GM12878 (cell line): ENCODE measurements at regions not wholly inside any gene's neighbourhood (a gene's known extent, or its start where the extent isn't known, plus 50 kb on each side); places are given as distances from the start of the nearest gene placed in this dataset.

Experiments used
- ATAC-seq: fragments of 200-7000 bp; cut with Tn5 transposase; 3 replicates; pipeline ENCODE4 v1.9.1; 2020; ENCODE audit warnings: mild to moderate bottlenecking, moderate library complexity
- BruUV-seq: library from RNA; stranded (reverse); fragments of 400-500 nt; replicated peaks from 2 replicates; lab custom pipeline; 2021; lab: Mats Ljungman, UMichigan
- CTCF ChIA-PET: fragments of 300-600 bp; sonication (Branson Sonifier 250); formaldehyde crosslinking; extraction: SDS; loops from one replicate; lab custom pipeline; 2021; ENCODE audit warnings: inconsistent platforms; lab: Yijun Ruan, JAX
- POLR2A ChIA-PET: fragments of 350-600 bp; formaldehyde crosslinking; extraction: SDS; loops from one replicate; lab custom pipeline; 2021; ENCODE audit warnings: inconsistent platforms; lab: Charles Lee
- RAD21 ChIA-PET: fragments of 300-600 bp; sonication (Branson Sonifier 250); formaldehyde crosslinking; loops from one replicate; lab custom pipeline; 2023; ENCODE audit warnings: antibody characterized with exemption; ENCODE audit not compliant: unreplicated experiment; lab: Charles Lee
- SMC1A ChIA-PET: fragments of 300-600 bp; sonication (Branson Sonifier 250); formaldehyde crosslinking; loops from one replicate; lab custom pipeline; 2023; ENCODE audit not compliant: unreplicated experiment, uncharacterized antibody; lab: Charles Lee
- DNase-seq: peaks from one replicate; pipeline ENCODE4 v3.0.0-alpha.2; 2011; ENCODE audit warnings: low read depth, low spot score
- FAIRE-seq: peaks from 3 replicates; lab custom pipeline; 2011; peaks lifted over from hg19 to GRCh38; lab: Jason Lieb, UNC
- H2AFZ ChIP-seq: 2 replicates; pipeline ENCODE4 v1.6.0; 2011; ENCODE audit warnings: low read depth, low read length, control low read depth; ENCODE audit not compliant: control insufficient read depth
- H3K27ac ChIP-seq: 2 replicates; pipeline ENCODE4 v1.5.1; 2011; ENCODE audit warnings: control low read depth; ENCODE audit not compliant: control insufficient read depth, insufficient read depth
- H3K27me3 ChIP-seq, 2 experiments: replicated peaks in 1 of 2; 2 replicates each; pipeline versions ENCODE4 v1.6.0 to v1.6.1; 2011; ENCODE audit warnings: low read length in 1 of 2; ENCODE audit not compliant: control insufficient read depth in 2 of 2, insufficient read depth in 2 of 2
- H3K36me3 ChIP-seq, 2 experiments: 2 replicates each; pipeline ENCODE4 v1.5.1; 2011; ENCODE audit warnings: low read length in 1 of 2; ENCODE audit not compliant: control insufficient read depth in 2 of 2, insufficient read depth in 2 of 2
- H3K4me1 ChIP-seq: 2 replicates; pipeline ENCODE4 v1.6.1; 2011; ENCODE audit warnings: mild to moderate bottlenecking, low read length, moderate library complexity, mixed read lengths; ENCODE audit not compliant: control insufficient read depth, insufficient read depth
- H3K4me2 ChIP-seq: 2 replicates; pipeline ENCODE4 v1.6.0; 2011; ENCODE audit warnings: control low read depth; ENCODE audit not compliant: control insufficient read depth, insufficient read depth
- H3K4me3 ChIP-seq: fragments of 200-600 bp; sonication (generic); 2 replicates; pipeline ENCODE4 v1.5.1; 2016
- H3K79me2 ChIP-seq: 2 replicates; pipeline ENCODE4 v1.6.0; 2011; ENCODE audit warnings: low read length; ENCODE audit not compliant: control insufficient read depth, insufficient read depth
- H3K9ac ChIP-seq: 2 replicates; pipeline ENCODE4 v1.8.0; 2011; ENCODE audit warnings: low read length, control low read depth, mixed read lengths; ENCODE audit not compliant: control insufficient read depth, insufficient read depth
- H3K9me3 ChIP-seq: replicated peaks from 3 replicates; pipeline ENCODE4 v1.5.1; 2011; ENCODE audit warnings: mild to moderate bottlenecking, low read length; ENCODE audit not compliant: control insufficient read depth, insufficient read depth
- H4K20me1 ChIP-seq: 2 replicates; pipeline ENCODE4 v1.6.0; 2011; ENCODE audit not compliant: control insufficient read depth, insufficient read depth
- CTCF ChIP-seq, 3 experiments: IDR thresholded peaks in 2 of 3; conservative IDR thresholded peaks in 1 of 3; 2 replicates each; pipeline ENCODE4 v1.5.1; 2011; ENCODE audit warnings: low read depth in 3 of 3, low read length in 3 of 3, mild to moderate bottlenecking in 3 of 3, control low read depth in 2 of 3, moderate library complexity in 2 of 3, inconsistent platforms in 1 of 3, mixed read lengths in 1 of 3; ENCODE audit not compliant: control insufficient read depth in 2 of 3, insufficient read depth in 1 of 3; ENCODE audit errors: extremely low read depth in 1 of 3
- DPF2 ChIP-seq: fragments of 450-650 bp; IDR thresholded peaks from 2 replicates; pipeline ENCODE4 v1.6.1; 2017; ENCODE audit warnings: mild to moderate bottlenecking
- EGR1 ChIP-seq, 2 experiments: IDR thresholded peaks; 1 replicate in 1 of 2; 2 replicates in 1 of 2; pipeline ENCODE4 v1.6.1; 2011 to 2012; ENCODE audit warnings: low read depth in 2 of 2, low read length in 2 of 2, borderline replicate concordance in 1 of 2, mild to moderate bottlenecking in 1 of 2, moderate library complexity in 1 of 2
- EP300 ChIP-seq, 2 experiments: fragments of 150-350 bp in 1 of 2; IDR thresholded peaks; 2 replicates each; pipeline ENCODE4 v1.6.1; 2011 to 2012; ENCODE audit warnings: low read depth in 2 of 2, low read length in 2 of 2, borderline replicate concordance in 1 of 2, improper control_type of control experiment in 1 of 2, inconsistent platforms in 1 of 2; ENCODE audit not compliant: control insufficient read depth in 1 of 2
- FOXM1 ChIP-seq: IDR thresholded peaks from 2 replicates; pipeline ENCODE4 v1.6.1; 2012; ENCODE audit warnings: low read depth, mild to moderate bottlenecking, inconsistent platforms, low read length, moderate library complexity
- HDAC2 ChIP-seq: fragments of 200-600 bp; sonication (generic); IDR thresholded peaks from 2 replicates; pipeline ENCODE4 v1.6.1; 2017
- MEF2A ChIP-seq: IDR thresholded peaks from 2 replicates; pipeline ENCODE4 v1.6.1; 2011; ENCODE audit warnings: low read depth, mild to moderate bottlenecking, low read length, moderate library complexity; ENCODE audit not compliant: insufficient read depth
- MEF2B ChIP-seq: fragments of 450-650 bp; IDR thresholded peaks from 2 replicates; pipeline ENCODE4 v1.6.1; 2018; ENCODE audit warnings: mild to moderate bottlenecking, moderate library complexity; ENCODE audit not compliant: partially characterized antibody, poor library complexity, severe bottlenecking
- NFYA ChIP-seq: IDR thresholded peaks from 2 replicates; pipeline ENCODE4 v1.6.1; 2011; ENCODE audit warnings: low read depth, mild to moderate bottlenecking, low read length, improper control_type of control experiment, borderline replicate concordance
- SMAD1 ChIP-seq: fragments of 450-650 bp; IDR thresholded peaks from 2 replicates; pipeline ENCODE4 v1.6.1; 2018; ENCODE audit warnings: mild to moderate bottlenecking, low read depth; ENCODE audit not compliant: partially characterized antibody
- SMAD5 ChIP-seq: IDR thresholded peaks from 2 replicates; pipeline ENCODE4 v1.6.1; 2016; ENCODE audit warnings: antibody characterized with exemption, low read depth
- TAF1 ChIP-seq: IDR thresholded peaks from 2 replicates; pipeline ENCODE4 v1.6.1; 2011; ENCODE audit warnings: mild to moderate bottlenecking, low read depth, low read length, borderline replicate concordance
- ZNF622 ChIP-seq: fragments of 450-650 bp; IDR thresholded peaks from 2 replicates; pipeline ENCODE4 v1.6.1; 2017; ENCODE audit warnings: mild to moderate bottlenecking, inconsistent platforms
- WGBS: methylation state at CpG from one replicate; pipeline ENCODE4 v1.1.6; 2016; ENCODE audit warnings: low lambda C conversion rate; ENCODE audit not compliant: insufficient replicate concordance, insufficient coverage; ENCODE audit errors: missing lambda C conversion rate; 5-methylcytosine and 5-hydroxymethylcytosine counted together
- in situ Hi-C: fragments of 300-500 bp; cut with MboI; formaldehyde crosslinking; loops from 9 replicates; pipeline ENCODE4 v1.14.3; 2018; ENCODE audit warnings: mixed read lengths
- intact Hi-C: fragments of 100-400 bp; cut with micrococcal nuclease; formaldehyde crosslinking; loops from one replicate; pipeline ENCODE4 v1.14.2; 2022; ENCODE audit not compliant: unreplicated experiment
- TF ChIP-seq, protein P1 (sequence below): IDR thresholded peaks from 2 replicates; pipeline ENCODE4 v1.6.1; 2011; ENCODE audit warnings: low read depth, low read length, improper control_type of control experiment, borderline replicate concordance
- TF ChIP-seq, protein P2 (sequence below): IDR thresholded peaks from 2 replicates; pipeline ENCODE4 v1.6.1; 2011; ENCODE audit warnings: mild to moderate bottlenecking, low read depth, low read length, moderate library complexity; ENCODE audit not compliant: insufficient replicate concordance

- Histone ChIP-seq H3K4me3 (no peak overlapping the region), H4K20me1 (no peaks in the 10 kb centered on the region), H3K9ac (no peak overlapping the region), H3K9me3 (no peaks in the 10 kb centered on the region; the same call in 2 of the 3 replicates), H3K27ac (no peak overlapping the region), H2AFZ (no peak overlapping the region), H3K79me2 (no peaks in the 10 kb centered on the region), H3K4me2 (no peak overlapping the region), H3K4me1 (no peaks in the 10 kb centered on the region), H3K27me3 (no peaks in the 10 kb centered on the region), H3K36me3 (no peaks in the 10 kb centered on the region)
- POLR2A ChIA-PET, result no interaction called here
- FAIRE-seq, result no peak
- intact Hi-C loops, result no loop called here
- RAD21 ChIA-PET, result interaction anchor here (0.6 kb wide), 1 partner anchor 1810 kb away, joined by 3 read pairs; no protein-coding TSS in a partner anchor
- CTCF ChIA-PET, result no interaction called here
- WGBS, result 92% methylated on average over 2 of the region's 2 CpGs
- ATAC-seq, result no peak
- BruUV-seq, result no TSS peak
- in situ Hi-C loops, result no loop called here
- no peak for TF ChIP-seq FOXM1
- no peak for TF ChIP-seq CTCF (IDR thresholded peaks at IDR 0.05 in 2 of 3, conservative IDR thresholded peaks at IDR 0.05 in 1 of 3; ENCODE audit: control insufficient read depth in 2 of 3, extremely low read depth in 1 of 3, insufficient read depth in 1 of 3, low read depth in 3 of 3, low read length in 3 of 3)
- TF ChIP-seq DPF2, result no peak
- TF ChIP-seq EP300 (IDR thresholded peaks at IDR 0.05; ENCODE audit: borderline replicate concordance in 1 of 2, control insufficient read depth in 1 of 2, low read depth in 2 of 2, low read length in 2 of 2), result no peak
- TF ChIP-seq SMAD1, result no peak
- TF ChIP-seq MEF2A, result no peak
- TF ChIP-seq NFYA, result no peak
- TF ChIP-seq HDAC2, result no peak
- TF ChIP-seq, protein P1, sequence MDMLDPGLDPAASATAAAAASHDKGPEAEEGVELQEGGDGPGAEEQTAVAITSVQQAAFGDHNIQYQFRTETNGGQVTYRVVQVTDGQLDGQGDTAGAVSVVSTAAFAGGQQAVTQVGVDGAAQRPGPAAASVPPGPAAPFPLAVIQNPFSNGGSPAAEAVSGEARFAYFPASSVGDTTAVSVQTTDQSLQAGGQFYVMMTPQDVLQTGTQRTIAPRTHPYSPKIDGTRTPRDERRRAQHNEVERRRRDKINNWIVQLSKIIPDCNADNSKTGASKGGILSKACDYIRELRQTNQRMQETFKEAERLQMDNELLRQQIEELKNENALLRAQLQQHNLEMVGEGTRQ, result no peak
- no peak for TF ChIP-seq MEF2B
- no peak for TF ChIP-seq ZNF622
- TF ChIP-seq, protein P2, sequence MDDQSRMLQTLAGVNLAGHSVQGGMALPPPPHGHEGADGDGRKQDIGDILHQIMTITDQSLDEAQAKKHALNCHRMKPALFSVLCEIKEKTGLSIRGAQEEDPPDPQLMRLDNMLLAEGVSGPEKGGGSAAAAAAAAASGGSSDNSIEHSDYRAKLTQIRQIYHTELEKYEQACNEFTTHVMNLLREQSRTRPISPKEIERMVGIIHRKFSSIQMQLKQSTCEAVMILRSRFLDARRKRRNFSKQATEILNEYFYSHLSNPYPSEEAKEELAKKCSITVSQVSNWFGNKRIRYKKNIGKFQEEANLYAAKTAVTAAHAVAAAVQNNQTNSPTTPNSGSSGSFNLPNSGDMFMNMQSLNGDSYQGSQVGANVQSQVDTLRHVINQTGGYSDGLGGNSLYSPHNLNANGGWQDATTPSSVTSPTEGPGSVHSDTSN, result no peak
- TF ChIP-seq EGR1 (IDR thresholded peaks at IDR 0.05; ENCODE audit: borderline replicate concordance in 1 of 2, low read depth in 2 of 2, low read length in 2 of 2), result no peak
- no peak for TF ChIP-seq TAF1
- TF ChIP-seq SMAD5, result no peak
- TF ChIP-seq, all 136 proteins: peak for 0
- SMC1A ChIA-PET, result no interaction called here
- DNase-seq, result no peak
Observed at GRCh38 chr4:144338834-144339233, 198.3 kb upstream of the GYPA start.
